Endothelial cell of umbilical vein (primary cell): ENCODE measurements at regions not wholly inside any gene's neighbourhood (a gene's known extent, or its start where the extent isn't known, plus 50 kb on each side); places are given as distances from the start of the nearest gene placed in this dataset.

Experiments used
- BruUV-seq: library from RNA; stranded (reverse); fragments of 400-500 nt; replicated peaks from 2 replicates; lab custom pipeline; 2021; lab: Mats Ljungman, UMichigan
- CTCF ChIA-PET: fragments of 300-600, 350-600 bp; sonication (Branson Sonifier 250); formaldehyde crosslinking; loops from one replicate; lab custom pipeline; 2021; ENCODE audit warnings: antibody characterized with exemption, inconsistent platforms; lab: Charles Lee
- POLR2A ChIA-PET: fragments of 300-600, 350-600 bp; sonication (Branson Sonifier 250); formaldehyde crosslinking; loops from one replicate; lab custom pipeline; 2021; ENCODE audit warnings: antibody characterized with exemption, inconsistent platforms; lab: Charles Lee
- DNase-seq: peaks from one replicate; pipeline ENCODE4 v3.0.0-alpha.2; 2011; ENCODE audit warnings: low read depth, low spot score
- FAIRE-seq: peaks from 2 replicates; lab custom pipeline; 2011; peaks lifted over from hg19 to GRCh38; lab: Jason Lieb, UNC
- H2AFZ ChIP-seq: 2 replicates; pipeline ENCODE4 v1.6.0; 2012; ENCODE audit warnings: low read depth, low read length, control low read depth, inconsistent platforms
- H3K27ac ChIP-seq: 2 replicates; pipeline ENCODE4 v1.5.1; 2011; ENCODE audit warnings: low read depth, mild to moderate bottlenecking, control low read depth, low read length, moderate library complexity; ENCODE audit not compliant: insufficient read depth
- H3K27me3 ChIP-seq, 2 experiments: 2 replicates each; pipeline versions ENCODE4 v1.6.0 to v1.6.1; 2011; ENCODE audit warnings: low read length in 2 of 2, mixed read lengths in 1 of 2; ENCODE audit not compliant: control insufficient read depth in 2 of 2, insufficient read depth in 2 of 2
- H3K36me3 ChIP-seq, 2 experiments: 2 replicates in 1 of 2; 3 replicates in 1 of 2; pipeline ENCODE4 v1.5.1; 2011; ENCODE audit warnings: low read length in 2 of 2, mild to moderate bottlenecking in 1 of 2, moderate library complexity in 1 of 2; ENCODE audit not compliant: control insufficient read depth in 2 of 2, insufficient read depth in 2 of 2; ENCODE audit errors: extremely low read depth in 1 of 2
- H3K4me1 ChIP-seq: 3 replicates; pipeline ENCODE4 v1.5.1; 2011; ENCODE audit warnings: mild to moderate bottlenecking, low read length; ENCODE audit not compliant: control insufficient read depth, insufficient read depth; ENCODE audit errors: extremely low read depth
- H3K4me2 ChIP-seq: 2 replicates; pipeline ENCODE4 v1.6.1; 2011; ENCODE audit warnings: low read length, control low read depth, mixed read lengths; ENCODE audit not compliant: insufficient read depth
- H3K4me3 ChIP-seq, 3 experiments: fragments of 200-600 bp in 1 of 3; sonication (generic), shearing (Covaris generic) in 1 of 3; replicated peaks in 1 of 3; 2 replicates each; pipeline ENCODE4 v1.5.1; 2011 to 2016; ENCODE audit warnings: control low read depth in 3 of 3, low read length in 3 of 3, mild to moderate bottlenecking in 2 of 3, inconsistent platforms in 1 of 3, low read depth in 1 of 3, moderate library complexity in 1 of 3; ENCODE audit not compliant: insufficient read depth in 1 of 3
- H3K79me2 ChIP-seq: 2 replicates; pipeline ENCODE4 v1.6.0; 2012; ENCODE audit warnings: low read length, inconsistent platforms; ENCODE audit not compliant: control insufficient read depth, insufficient read depth
- H3K9ac ChIP-seq: replicated peaks from 2 replicates; pipeline ENCODE3; 2011; ENCODE audit warnings: low read length, control low read depth; ENCODE audit not compliant: insufficient read depth; ENCODE audit errors: extremely low read depth
- H3K9me1 ChIP-seq: replicated peaks from 3 replicates; pipeline ENCODE4 v1.6.0; 2011; ENCODE audit warnings: mild to moderate bottlenecking, low read length; ENCODE audit not compliant: control insufficient read depth, insufficient read depth; ENCODE audit errors: extremely low read depth
- H3K9me3 ChIP-seq: replicated peaks from 2 replicates; pipeline ENCODE4 v1.5.1; 2012; ENCODE audit warnings: low read length, inconsistent platforms; ENCODE audit not compliant: control insufficient read depth, insufficient read depth
- H4K20me1 ChIP-seq: replicated peaks from 2 replicates; pipeline ENCODE3; 2011; ENCODE audit warnings: mild to moderate bottlenecking, low read length; ENCODE audit not compliant: control insufficient read depth, insufficient read depth; ENCODE audit errors: extremely low read depth
- EZH2 ChIP-seq: IDR thresholded peaks from 2 replicates; pipeline ENCODE4 v1.6.1; 2012; ENCODE audit warnings: borderline replicate concordance, low read depth, mild to moderate bottlenecking, moderate library complexity, low read length, inconsistent platforms; ENCODE audit not compliant: severe bottlenecking
- FOS ChIP-seq: IDR thresholded peaks from 2 replicates; pipeline ENCODE4 v1.6.1; 2011; ENCODE audit warnings: mild to moderate bottlenecking, low read length, moderate library complexity, borderline replicate concordance; ENCODE audit not compliant: insufficient read depth
- GATA2 ChIP-seq: IDR thresholded peaks from 2 replicates; pipeline ENCODE4 v1.7.0; 2011; ENCODE audit warnings: low read depth, mild to moderate bottlenecking, moderate library complexity, mixed read lengths, low read length; ENCODE audit not compliant: insufficient read length, insufficient read depth
- JUN ChIP-seq: IDR thresholded peaks from 2 replicates; pipeline ENCODE4 v1.6.1; 2011; ENCODE audit warnings: borderline replicate concordance, low read depth; ENCODE audit not compliant: insufficient read length, insufficient read depth
- MAX ChIP-seq: IDR thresholded peaks from 2 replicates; pipeline ENCODE4 v1.6.1; 2011; ENCODE audit not compliant: insufficient read depth, insufficient read length
- MYC ChIP-seq: IDR thresholded peaks from one replicate; pipeline ENCODE4 v1.6.1; 2011; ENCODE audit warnings: mild to moderate bottlenecking, low read depth, low read length
- POLR2A ChIP-seq: IDR thresholded peaks from 2 replicates; pipeline ENCODE4 v1.6.1; 2012; ENCODE audit warnings: low read depth, mild to moderate bottlenecking, control low read depth, low read length
- POLR2AphosphoS5 ChIP-seq: IDR thresholded peaks from 2 replicates; pipeline ENCODE4 v1.6.1; 2012; ENCODE audit warnings: low read depth, mild to moderate bottlenecking, control low read depth, low read length, moderate library complexity; ENCODE audit not compliant: insufficient read depth
- dilution Hi-C: fragments of 300-500 bp; cut with MboI; formaldehyde crosslinking; loops from one replicate; pipeline ENCODE4 v1.15.0; 2019; ENCODE audit warnings: low sequenced_read_pairs; ENCODE audit not compliant: extremely low pct_ligation_motif_present
- intact Hi-C: fragments of 100-400 bp; cut with micrococcal nuclease; formaldehyde crosslinking; loops from one replicate; pipeline ENCODE4 v1.10.0; 2022
- TF ChIP-seq, protein P1 (sequence below), 2 donors: IDR thresholded peaks; 1 replicate in 1 of 2; 2 replicates in 1 of 2; pipeline ENCODE4 v1.5.1; 2011; ENCODE audit warnings: low read length in 2 of 2, mild to moderate bottlenecking in 2 of 2, moderate library complexity in 2 of 2, control low read depth in 1 of 2, inconsistent platforms in 1 of 2, low read depth in 1 of 2; ENCODE audit not compliant: insufficient read depth in 1 of 2; ENCODE audit errors: extremely low read depth in 1 of 2

DNA sequence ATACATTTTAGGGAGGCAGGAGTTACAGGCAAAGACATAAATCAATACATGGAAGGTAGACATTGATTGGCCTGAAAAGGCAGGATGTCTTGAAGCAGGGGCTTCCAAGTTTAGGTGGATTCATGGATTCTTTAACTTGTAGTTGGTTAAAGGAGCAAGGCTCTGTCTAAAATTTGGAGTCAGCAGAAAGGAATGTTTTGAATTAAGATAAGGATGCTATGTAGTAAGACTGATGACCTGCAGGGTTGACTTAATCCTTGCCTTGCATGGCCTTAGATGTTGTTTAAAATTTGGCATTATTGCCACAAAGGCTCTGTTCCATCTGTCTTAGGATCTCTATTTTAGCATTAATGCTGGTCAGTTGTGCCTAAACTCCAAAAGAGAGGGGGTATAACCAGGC is 171.3 kb downstream of the C5orf15 start:
- Histone ChIP-seq H3K9me3 (no peaks in the 10 kb centered on the region), H3K79me2 (no peaks in the 10 kb centered on the region), H3K4me1 (no peaks in the 10 kb centered on the region), H3K27ac (no peak overlapping the region), H3K4me3 (no peak overlapping the region), H3K36me3 (no peaks in the 10 kb centered on the region), H3K27me3 (peaks cover 0 to 9% of the 10 kb centered on the region in 2 experiments), H3K4me2 (no peak overlapping the region), H2AFZ (no peak overlapping the region), H3K9ac (no peak overlapping the region), H3K9me1 (no peaks in the 10 kb centered on the region), H4K20me1 (no peaks in the 10 kb centered on the region)
- intact Hi-C loops (no loop called here), dilution Hi-C loops (no loop called here)
- FAIRE-seq, result no peak
- no TSS peak for BruUV-seq
- DNase-seq, result no peak
- TF ChIP-seq MYC, result no peak
- TF ChIP-seq JUN, result no peak
- TF ChIP-seq, protein P1, sequence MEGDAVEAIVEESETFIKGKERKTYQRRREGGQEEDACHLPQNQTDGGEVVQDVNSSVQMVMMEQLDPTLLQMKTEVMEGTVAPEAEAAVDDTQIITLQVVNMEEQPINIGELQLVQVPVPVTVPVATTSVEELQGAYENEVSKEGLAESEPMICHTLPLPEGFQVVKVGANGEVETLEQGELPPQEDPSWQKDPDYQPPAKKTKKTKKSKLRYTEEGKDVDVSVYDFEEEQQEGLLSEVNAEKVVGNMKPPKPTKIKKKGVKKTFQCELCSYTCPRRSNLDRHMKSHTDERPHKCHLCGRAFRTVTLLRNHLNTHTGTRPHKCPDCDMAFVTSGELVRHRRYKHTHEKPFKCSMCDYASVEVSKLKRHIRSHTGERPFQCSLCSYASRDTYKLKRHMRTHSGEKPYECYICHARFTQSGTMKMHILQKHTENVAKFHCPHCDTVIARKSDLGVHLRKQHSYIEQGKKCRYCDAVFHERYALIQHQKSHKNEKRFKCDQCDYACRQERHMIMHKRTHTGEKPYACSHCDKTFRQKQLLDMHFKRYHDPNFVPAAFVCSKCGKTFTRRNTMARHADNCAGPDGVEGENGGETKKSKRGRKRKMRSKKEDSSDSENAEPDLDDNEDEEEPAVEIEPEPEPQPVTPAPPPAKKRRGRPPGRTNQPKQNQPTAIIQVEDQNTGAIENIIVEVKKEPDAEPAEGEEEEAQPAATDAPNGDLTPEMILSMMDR (IDR thresholded peaks at IDR 0.05; ENCODE audit: extremely low read depth in 1 of 2, insufficient read depth in 1 of 2, low read depth in 1 of 2, low read length in 2 of 2), result no peak
- no peak for TF ChIP-seq POLR2A
- no peak for TF ChIP-seq EZH2
- no peak for TF ChIP-seq MAX
- no peak for TF ChIP-seq GATA2
- TF ChIP-seq POLR2AphosphoS5, result no peak
- TF ChIP-seq FOS, result no peak
- POLR2A ChIA-PET, result no interaction called here
- CTCF ChIA-PET, result no interaction called here
